HUES6 (cell line): ENCODE measurements at regions not wholly inside any gene's neighbourhood (a gene's known extent, or its start where the extent isn't known, plus 50 kb on each side); places are given as distances from the start of the nearest gene placed in this dataset.
"Not testable (repeated sequence)": the region's sequence is repeated elsewhere in the genome, so short reads cannot be mapped to it uniquely, and the experiment has no call there.

Experiments used
- H3K27ac ChIP-seq: 2 replicates; pipeline ENCODE4 v1.7.0; 2013; ENCODE audit warnings: low read depth, mild to moderate bottlenecking, low read length, inconsistent platforms
- H3K27me3 ChIP-seq: 2 replicates; pipeline ENCODE4 v1.6.1; 2013; ENCODE audit warnings: low read length; ENCODE audit not compliant: control insufficient read depth, insufficient read depth
- H3K36me3 ChIP-seq: 2 replicates; pipeline ENCODE4 v1.6.1; 2013; ENCODE audit warnings: low read length; ENCODE audit not compliant: control insufficient read depth, insufficient read depth
- H3K4me1 ChIP-seq: 2 replicates; pipeline ENCODE4 v1.6.1; 2013; ENCODE audit warnings: low read length; ENCODE audit not compliant: control insufficient read depth, insufficient read depth
- H3K4me3 ChIP-seq: 2 replicates; pipeline ENCODE4 v1.5.1; 2013; ENCODE audit warnings: low read depth, low read length
- H3K9ac ChIP-seq: one replicate; pipeline ENCODE4 v1.6.1; 2013; ENCODE audit warnings: mild to moderate bottlenecking, low read length
- H3K9me3 ChIP-seq: 2 replicates; pipeline ENCODE4 v1.6.1; 2013; ENCODE audit warnings: low read depth, low read length; ENCODE audit not compliant: control insufficient read depth, insufficient read depth

- not testable (repeated sequence) for H3K36me3 ChIP-seq, H3K4me3 ChIP-seq, H3K9me3 ChIP-seq, H3K27me3 ChIP-seq, H3K27ac ChIP-seq, H3K4me1 ChIP-seq, H3K9ac ChIP-seq
Observed at GRCh38 chr15:32276200-32276830, 126.8 kb downstream of the GOLGA8K start.

GRCh38 chr15:32253958-32254357 lies 149.1 kb downstream of the GOLGA8K start:
- H3K4me3 ChIP-seq, H3K9ac ChIP-seq, H3K27ac ChIP-seq, H3K4me1 ChIP-seq, H3K36me3 ChIP-seq, H3K27me3 ChIP-seq, H3K9me3 ChIP-seq: not testable (repeated sequence)

DNA sequence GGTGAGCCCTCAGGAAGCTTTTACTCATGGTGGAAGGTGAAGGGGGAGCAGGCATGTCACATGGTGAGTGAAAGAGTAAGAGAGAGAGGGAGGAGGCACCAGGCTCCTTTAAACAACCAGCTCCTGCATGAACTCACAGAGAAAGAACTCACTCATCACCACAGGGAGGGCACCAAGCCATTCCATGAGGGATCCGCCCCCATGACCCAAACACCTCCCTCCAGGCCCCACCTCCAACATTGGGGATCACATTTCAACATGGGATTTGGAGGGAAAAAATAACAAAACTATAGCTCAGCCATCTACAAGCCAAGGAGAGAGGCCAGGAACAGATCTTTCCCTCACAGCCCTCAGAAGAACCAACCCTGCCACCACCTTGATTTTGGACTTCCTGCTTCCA lies 153.9 kb downstream of the GOLGA8K start:
- H3K4me3 ChIP-seq, H3K27me3 ChIP-seq, H3K9ac ChIP-seq, H3K36me3 ChIP-seq, H3K4me1 ChIP-seq, H3K27ac ChIP-seq, H3K9me3 ChIP-seq: not testable (repeated sequence)

GRCh38 chr15:32243727-32244126 lies 159.4 kb downstream of the GOLGA8K start:
- not testable (repeated sequence) for H3K4me3 ChIP-seq, H3K9me3 ChIP-seq, H3K27ac ChIP-seq, H3K4me1 ChIP-seq, H3K27me3 ChIP-seq, H3K9ac ChIP-seq, H3K36me3 ChIP-seq

GRCh38 chr15:32242780-32243528 lies 160.1 kb downstream of the GOLGA8K start:
- H3K4me3 ChIP-seq, H3K27me3 ChIP-seq, H3K4me1 ChIP-seq, H3K27ac ChIP-seq, H3K9me3 ChIP-seq, H3K9ac ChIP-seq, H3K36me3 ChIP-seq: not testable (repeated sequence)

GRCh38 chr15:32227410-32228114 lies 175.5 kb downstream of the GOLGA8K start:
- H3K4me1 ChIP-seq, H3K9me3 ChIP-seq, H3K4me3 ChIP-seq, H3K9ac ChIP-seq, H3K27me3 ChIP-seq, H3K36me3 ChIP-seq, H3K27ac ChIP-seq: not testable (repeated sequence)

GRCh38 chr15:32222716-32223115 lies 180.4 kb downstream of the GOLGA8K start:
- Histone ChIP-seq H3K9me3 (no peaks in the 10 kb centered on the region; the same call in 1 of the 2 replicates), H3K27ac (no peak overlapping the region), H3K4me1 (no peaks in the 10 kb centered on the region), H3K36me3 (no peaks in the 10 kb centered on the region), H3K4me3 (no peak overlapping the region), H3K9ac (no peak overlapping the region), H3K27me3 (no peaks in the 10 kb centered on the region)
